Caco-2 (cell line): ENCODE measurements at regions not wholly inside any gene's neighbourhood (a gene's known extent, or its start where the extent isn't known, plus 50 kb on each side); places are given as distances from the start of the nearest gene placed in this dataset.

Experiments used
- BruUV-seq: library from RNA; stranded (reverse); fragments of 400-500 nt; replicated peaks from 2 replicates; lab custom pipeline; 2021; lab: Mats Ljungman, UMichigan
- CTCF ChIA-PET: fragments of 300-600 bp; sonication (Branson Sonifier 250); formaldehyde crosslinking; loops from one replicate; lab custom pipeline; 2022; ENCODE audit warnings: antibody characterized with exemption; lab: Charles Lee
- POLR2A ChIA-PET: fragments of 300-600 bp; sonication (Branson Sonifier 250); formaldehyde crosslinking; loops from one replicate; lab custom pipeline; 2022; ENCODE audit warnings: antibody characterized with exemption; lab: Charles Lee
- DNase-seq, 2 experiments: peaks; one replicate each; pipeline versions ENCODE4 v3.0.0 to v3.0.0-alpha.2; 2020 to 2022
- H3K27me3 ChIP-seq: replicated peaks from 2 replicates; pipeline ENCODE4 v1.6.0; 2011; ENCODE audit warnings: low read length; ENCODE audit not compliant: control insufficient read depth, insufficient read depth
- H3K36me3 ChIP-seq: 2 replicates; pipeline ENCODE4 v1.5.1; 2011; ENCODE audit warnings: low read length; ENCODE audit not compliant: control insufficient read depth, insufficient read depth
- H3K4me1 ChIP-seq: fragments of 250-450 bp; sonication (Bioruptor Pico); 2 replicates; pipeline ENCODE4 v1.5.1; 2020; ENCODE audit warnings: mild to moderate bottlenecking
- H3K4me3 ChIP-seq: 2 replicates; pipeline ENCODE4 v1.5.1; 2011; ENCODE audit warnings: low read depth, mild to moderate bottlenecking, control low read depth, low read length
- H3K9me3 ChIP-seq: fragments of 250-450 bp; sonication (Bioruptor Pico); 2 replicates; pipeline ENCODE4 v1.5.1; 2020; ENCODE audit warnings: mild to moderate bottlenecking, moderate library complexity
- H3K27ac Mint-ChIP-seq: one replicate; pipeline ENCODE4 v1.8.0; 2022; ENCODE audit warnings: mixed read lengths; ENCODE audit not compliant: unreplicated experiment
- H3K27me3 Mint-ChIP-seq: one replicate; pipeline ENCODE4 v1.8.0; 2022; ENCODE audit warnings: mixed read lengths; ENCODE audit not compliant: insufficient read depth, unreplicated experiment
- H3K36me3 Mint-ChIP-seq: one replicate; pipeline ENCODE4 v1.8.0; 2022; ENCODE audit warnings: mild to moderate bottlenecking, mixed read lengths; ENCODE audit not compliant: insufficient read depth, unreplicated experiment
- H3K4me1 Mint-ChIP-seq: one replicate; pipeline ENCODE4 v1.8.0; 2022; ENCODE audit warnings: low read depth, mixed read lengths; ENCODE audit not compliant: unreplicated experiment
- H3K4me3 Mint-ChIP-seq: one replicate; pipeline ENCODE4 v1.8.0; 2022; ENCODE audit warnings: mild to moderate bottlenecking, moderate library complexity, mixed read lengths; ENCODE audit not compliant: unreplicated experiment
- H3K9me3 Mint-ChIP-seq: one replicate; pipeline ENCODE4 v1.8.0; 2022; ENCODE audit warnings: mixed read lengths; ENCODE audit not compliant: unreplicated experiment
- CTCF ChIP-seq, 2 experiments: fragments of 200-600 bp in 1 of 2; IDR thresholded peaks; 1 replicate in 1 of 2; 2 replicates in 1 of 2; pipeline versions ENCODE4 v1.5.1 to v1.8.0; 2011 to 2022; ENCODE audit warnings: antibody characterized with exemption in 1 of 2, control low read depth in 1 of 2, inconsistent platforms in 1 of 2, low read depth in 1 of 2, low read length in 1 of 2, mild to moderate bottlenecking in 1 of 2, moderate library complexity in 1 of 2; ENCODE audit not compliant: insufficient read depth in 1 of 2, severe bottlenecking in 1 of 2, unreplicated experiment in 1 of 2
- intact Hi-C: fragments of 100-400 bp; cut with micrococcal nuclease; formaldehyde crosslinking; loops from one replicate; pipeline ENCODE4 v1.10.0; 2022; ENCODE audit not compliant: unreplicated experiment

GRCh38 chr10:129405389-129405788 is 61.7 kb upstream of the MGMT start:
- Histone ChIP-seq H3K36me3 (no peaks in the 10 kb centered on the region), H3K27me3 (no peaks in the 10 kb centered on the region), H3K4me1 (no peaks in the 10 kb centered on the region), H3K4me3 (no peak overlapping the region), H3K9me3 (no peaks in the 10 kb centered on the region)
- POLR2A ChIA-PET = no interaction called here
- CTCF ChIA-PET = no interaction called here
- no TSS peak for BruUV-seq
- H3K36me3 Mint-ChIP-seq = no peaks in the 10 kb centered on the region
- H3K4me3 Mint-ChIP-seq = no peak overlapping the region
- H3K4me1 Mint-ChIP-seq = no peaks in the 10 kb centered on the region
- TF ChIP-seq CTCF (IDR thresholded peaks at IDR 0.05; ENCODE audit: insufficient read depth in 1 of 2, low read depth in 1 of 2, low read length in 1 of 2, severe bottlenecking in 1 of 2, unreplicated experiment in 1 of 2) = no peak
- no peak for DNase-seq
- H3K27me3 Mint-ChIP-seq = no peaks in the 10 kb centered on the region
- H3K27ac Mint-ChIP-seq = no peak overlapping the region
- H3K9me3 Mint-ChIP-seq = no peaks in the 10 kb centered on the region
- intact Hi-C loops = no loop called here

GRCh38 chr10:129410688-129411392 is 56.2 kb upstream of the MGMT start:
- intact Hi-C loops = no loop called here
- H3K36me3 Mint-ChIP-seq = no peaks in the 10 kb centered on the region
- Histone ChIP-seq H3K36me3 (no peaks in the 10 kb centered on the region), H3K27me3 (no peaks in the 10 kb centered on the region), H3K9me3 (no peaks in the 10 kb centered on the region), H3K4me1 (no peaks in the 10 kb centered on the region), H3K4me3 (no peak overlapping the region)
- H3K4me1 Mint-ChIP-seq = no peaks in the 10 kb centered on the region
- H3K27ac Mint-ChIP-seq = no peak overlapping the region
- ChIA-PET CTCF (no interaction called here), POLR2A (no interaction called here)
- DNase-seq = no peak
- no peak overlapping the region for H3K4me3 Mint-ChIP-seq
- H3K27me3 Mint-ChIP-seq = no peaks in the 10 kb centered on the region
- H3K9me3 Mint-ChIP-seq = no peaks in the 10 kb centered on the region
- no TSS peak for BruUV-seq
- TF ChIP-seq CTCF (IDR thresholded peaks at IDR 0.05; ENCODE audit: insufficient read depth in 1 of 2, low read depth in 1 of 2, low read length in 1 of 2, severe bottlenecking in 1 of 2, unreplicated experiment in 1 of 2) = no peak

- no peaks in the 10 kb centered on the region for H3K9me3 ChIP-seq
- POLR2A ChIA-PET = no interaction called here
- intact Hi-C loops = no loop called here
- no peaks in the 10 kb centered on the region for H3K4me1 Mint-ChIP-seq
- CTCF ChIA-PET = no interaction called here
- no peak overlapping the region for H3K4me3 ChIP-seq
- DNase-seq = no peak
- no peaks in the 10 kb centered on the region for H3K36me3 ChIP-seq
- no peak for TF ChIP-seq CTCF (IDR thresholded peaks at IDR 0.05; ENCODE audit: insufficient read depth in 1 of 2, low read depth in 1 of 2, low read length in 1 of 2, severe bottlenecking in 1 of 2, unreplicated experiment in 1 of 2)
- H3K4me3 Mint-ChIP-seq = no peak overlapping the region
- H3K27ac Mint-ChIP-seq = no peak overlapping the region
- no TSS peak for BruUV-seq
- H3K36me3 Mint-ChIP-seq = no peaks in the 10 kb centered on the region
- no peaks in the 10 kb centered on the region for H3K4me1 ChIP-seq
- no peaks in the 10 kb centered on the region for H3K27me3 ChIP-seq
- no peaks in the 10 kb centered on the region for H3K27me3 Mint-ChIP-seq
- H3K9me3 Mint-ChIP-seq = no peaks in the 10 kb centered on the region
Measured at GRCh38 chr10:129411393-129411705, 55.7 kb upstream of the MGMT start.
